B cell (primary cell): ENCODE measurements at regions not wholly inside any gene's neighbourhood (a gene's known extent, or its start where the extent isn't known, plus 50 kb on each side); places are given as distances from the start of the nearest gene placed in this dataset.
"Not testable (repeated sequence)": the region's sequence is repeated elsewhere in the genome, so short reads cannot be mapped to it uniquely, and the experiment has no call there.

Experiments
- ATAC-seq: fragments of 200-7000 bp; cut with Tn5 transposase; one replicate; pipeline ENCODE4 v1.10.0; 2021; ENCODE audit warnings: low read depth, mild to moderate bottlenecking, moderate number of reproducible peaks, moderate library complexity
- CTCF ChIA-PET: fragments of 350-600 bp; sonication (Branson Sonifier 250); formaldehyde crosslinking; loops from one replicate; lab custom pipeline; 2021; ENCODE audit warnings: antibody characterized with exemption, inconsistent platforms; lab: Charles Lee
- POLR2A ChIA-PET: fragments of 350-600 bp; sonication (Branson Sonifier 250); formaldehyde crosslinking; loops from one replicate; lab custom pipeline; 2021; ENCODE audit warnings: antibody characterized with exemption; lab: Charles Lee
- DNase-seq: peaks from one replicate; pipeline ENCODE4 v3.0.0; 2013
- H2AFZ ChIP-seq: 2 replicates; pipeline ENCODE4 v1.6.1; 2012; ENCODE audit warnings: mild to moderate bottlenecking, low read depth, low read length; ENCODE audit not compliant: insufficient read depth, poor library complexity, severe bottlenecking
- H3K27ac ChIP-seq, 2 donors: 1 replicate in 1 of 2; 2 replicates in 1 of 2; pipeline ENCODE4 v1.5.1; 2012 to 2013; ENCODE audit warnings: low read length in 2 of 2, mild to moderate bottlenecking in 2 of 2, moderate library complexity in 1 of 2
- H3K27me3 ChIP-seq, 4 experiments: fragments of 200-600 bp in 1 of 4; sonication (generic) in 1 of 4; replicated peaks in 1 of 4; 1 replicate in 2 of 4; 2 replicates in 2 of 4; pipeline versions ENCODE4 v1.6.1 to v1.7.0; 2013 to 2016; ENCODE audit warnings: low read length in 3 of 4, mild to moderate bottlenecking in 2 of 4, mixed read lengths in 1 of 4, moderate library complexity in 1 of 4; ENCODE audit not compliant: insufficient read depth in 4 of 4, control insufficient read depth in 3 of 4; ENCODE audit errors: control extremely low read depth in 1 of 4
- H3K36me3 ChIP-seq, 2 experiments: replicated peaks in 1 of 2; 1 replicate in 1 of 2; 2 replicates in 1 of 2; pipeline versions ENCODE4 v1.6.1 to v1.7.1; 2013; ENCODE audit warnings: low read length in 1 of 2; ENCODE audit not compliant: insufficient read depth in 2 of 2, control insufficient read depth in 1 of 2; ENCODE audit errors: control extremely low read depth in 1 of 2, extremely low read depth in 1 of 2
- H3K4me1 ChIP-seq, 2 donors: fragments of 200-600 bp in 1 of 2; sonication (generic) in 1 of 2; 1 replicate in 1 of 2; 2 replicates in 1 of 2; pipeline versions ENCODE4 v1.5.1 to v1.6.1; 2013 to 2017; ENCODE audit warnings: low read length in 2 of 2; ENCODE audit not compliant: control insufficient read depth in 2 of 2, insufficient read depth in 2 of 2
- H3K4me2 ChIP-seq: replicated peaks from 2 replicates; pipeline ENCODE3; 2012; ENCODE audit warnings: mild to moderate bottlenecking, low read depth, low read length; ENCODE audit not compliant: poor library complexity, severe bottlenecking
- H3K4me3 ChIP-seq, 5 experiments: fragments of 200-600 bp in 1 of 5; sonication (generic) in 1 of 5; 1 replicate in 3 of 5; 2 replicates in 2 of 5; pipeline versions ENCODE4 v1.5.1 to v1.7.0; 2011 to 2016; ENCODE audit warnings: low read length in 4 of 5, mild to moderate bottlenecking in 4 of 5, low read depth in 2 of 5, control low read depth in 1 of 5, moderate library complexity in 1 of 5; ENCODE audit not compliant: insufficient read depth in 1 of 5; ENCODE audit errors: control extremely low read depth in 1 of 5, extremely low read depth in 1 of 5
- H3K79me2 ChIP-seq: fragments of 200-600 bp; sonication (generic); one replicate; pipeline ENCODE4 v1.6.0; 2016; ENCODE audit warnings: low read length; ENCODE audit not compliant: control insufficient read depth, insufficient read depth
- H3K9ac ChIP-seq: fragments of 200-600 bp; sonication (generic); 2 replicates; pipeline ENCODE4 v1.6.1; 2017; ENCODE audit warnings: mild to moderate bottlenecking, low read length, moderate library complexity
- H3K9me3 ChIP-seq, 3 donors: one replicate each; pipeline versions ENCODE4 v1.6.1 to v1.7.1; 2013; ENCODE audit warnings: low read length in 2 of 3; ENCODE audit not compliant: control insufficient read depth in 2 of 3, insufficient read depth in 1 of 3; ENCODE audit errors: control extremely low read depth in 1 of 3
- H4K20me1 ChIP-seq: 2 replicates; pipeline ENCODE4 v1.6.0; 2012; ENCODE audit warnings: mild to moderate bottlenecking, low read length; ENCODE audit not compliant: insufficient read depth, control insufficient read depth, poor library complexity, severe bottlenecking
- H3K27ac Mint-ChIP-seq: one replicate; pipeline ENCODE4 v1.8.0; 2021; ENCODE audit warnings: mixed read lengths
- H3K27me3 Mint-ChIP-seq: one replicate; pipeline ENCODE4 v1.8.0; 2021; ENCODE audit warnings: mixed read lengths
- H3K4me1 Mint-ChIP-seq: one replicate; pipeline ENCODE4 v1.8.0; 2021; ENCODE audit warnings: mixed read lengths
- H3K4me3 Mint-ChIP-seq: one replicate; pipeline ENCODE4 v1.8.0; 2021; ENCODE audit warnings: mixed read lengths
- H3K9me3 Mint-ChIP-seq: one replicate; pipeline ENCODE4 v1.8.0; 2022; ENCODE audit warnings: mixed read lengths; ENCODE audit not compliant: insufficient read depth
- WGBS: methylation state at CpG from one replicate; pipeline ENCODE4 v1.1.5; 2013; ENCODE audit warnings: missing lambda C conversion rate; ENCODE audit not compliant: insufficient coverage; 5-methylcytosine and 5-hydroxymethylcytosine counted together
- intact Hi-C: fragments of 100-400 bp; cut with micrococcal nuclease; formaldehyde crosslinking; loops from one replicate; pipeline ENCODE4 v1.10.0; 2022

DNA sequence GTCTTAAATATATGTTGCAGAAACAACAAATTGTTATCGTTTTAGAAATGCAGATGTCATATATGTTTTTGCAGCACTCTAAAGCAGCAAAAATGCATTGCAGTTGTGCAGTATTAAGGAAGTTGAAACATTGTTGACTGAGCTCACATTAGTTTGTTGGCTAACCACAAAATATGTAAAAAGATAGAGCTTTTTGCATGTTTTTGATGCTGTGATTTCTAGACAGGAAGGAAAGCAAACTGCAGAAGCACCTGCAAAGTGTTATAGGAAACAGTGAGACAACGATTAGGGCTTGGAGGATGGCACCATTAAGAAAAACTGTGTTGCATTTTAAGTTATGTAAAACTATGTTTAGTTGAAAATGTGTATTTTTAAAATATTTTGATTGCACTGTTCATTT lies 366.7 kb downstream of the SRGAP2C start:
- H3K36me3 ChIP-seq, H3K9ac ChIP-seq, H3K9me3 Mint-ChIP-seq, H3K4me3 ChIP-seq, POLR2A ChIA-PET, H3K9me3 ChIP-seq, H3K27me3 Mint-ChIP-seq, H3K27ac ChIP-seq, H2AFZ ChIP-seq, H3K27ac Mint-ChIP-seq, H3K79me2 ChIP-seq, H4K20me1 ChIP-seq, H3K27me3 ChIP-seq, CTCF ChIA-PET: not testable (repeated sequence)
- intact Hi-C loops = loop anchor here (5.0 kb wide), 1 partner anchor 34 kb away; no protein-coding TSS in a partner anchor
- peak overlapping the region; percentile 22 for H3K4me2 ChIP-seq
- peak; percentile 80 for ATAC-seq
- 0% methylated on average over 1 of the region's 2 CpGs for WGBS
- peaks cover 11 to 12% of the 10 kb centered on the region in 2 donors for H3K4me1 ChIP-seq
- DNase-seq = peak; percentile 51
- H3K4me1 Mint-ChIP-seq = peaks cover 27% of the 10 kb centered on the region
- peak overlapping the region; percentile 24 for H3K4me3 Mint-ChIP-seq

DNA sequence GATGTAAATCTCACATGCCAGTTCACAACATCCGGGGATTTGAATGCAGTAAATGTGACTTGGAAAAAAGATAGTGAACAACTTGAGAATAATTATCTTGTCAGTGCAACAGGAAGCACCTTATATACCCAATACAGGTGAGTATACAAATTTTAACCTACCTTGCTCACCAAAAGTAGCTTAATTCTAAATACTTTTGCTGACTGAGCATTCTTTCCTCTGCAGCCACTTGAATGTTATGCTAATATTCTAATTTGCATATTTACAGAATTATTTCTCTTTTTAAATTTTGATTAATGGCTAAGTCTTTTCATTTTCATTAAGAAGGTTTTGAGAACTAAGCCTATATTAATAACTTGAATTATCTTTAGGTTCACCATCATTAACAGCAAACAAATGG lies 371.8 kb downstream of the SRGAP2C start:
- H3K27me3 Mint-ChIP-seq, DNase-seq, H4K20me1 ChIP-seq, H3K27me3 ChIP-seq, H3K27ac Mint-ChIP-seq, H3K4me3 ChIP-seq, H3K9me3 Mint-ChIP-seq, H3K79me2 ChIP-seq, H3K36me3 ChIP-seq, H3K4me2 ChIP-seq, H3K27ac ChIP-seq, CTCF ChIA-PET, H3K9me3 ChIP-seq, H2AFZ ChIP-seq, H3K9ac ChIP-seq, intact Hi-C loops, H3K4me3 Mint-ChIP-seq, ATAC-seq, POLR2A ChIA-PET: not testable (repeated sequence)
- no CpG with 5 or more reads among the region's 1 CpG for WGBS
- H3K4me1 ChIP-seq = peaks cover 5 to 10% of the 10 kb centered on the region in 2 donors
- peaks cover 16% of the 10 kb centered on the region for H3K4me1 Mint-ChIP-seq

GRCh38 chr1:121558034-121558433 lies 373.3 kb downstream of the SRGAP2C start:
- H4K20me1 ChIP-seq, H3K9me3 ChIP-seq, H3K27ac Mint-ChIP-seq, H3K79me2 ChIP-seq, H3K27ac ChIP-seq, H3K27me3 Mint-ChIP-seq, DNase-seq, H3K4me2 ChIP-seq, H3K9ac ChIP-seq, H3K4me3 Mint-ChIP-seq, H3K9me3 Mint-ChIP-seq, ATAC-seq, CTCF ChIA-PET, H3K4me1 ChIP-seq, H2AFZ ChIP-seq, H3K4me1 Mint-ChIP-seq, H3K4me3 ChIP-seq, POLR2A ChIA-PET, H3K27me3 ChIP-seq, H3K36me3 ChIP-seq, intact Hi-C loops: not testable (repeated sequence)
- WGBS = 100% methylated on average over 1 of the region's 1 CpG
